ENCODE measurements at regions not wholly inside any gene's neighbourhood (a gene's known extent, or its start where the extent isn't known, plus 50 kb on each side); places are given as distances from the start of the nearest gene placed in this dataset.

DNA sequence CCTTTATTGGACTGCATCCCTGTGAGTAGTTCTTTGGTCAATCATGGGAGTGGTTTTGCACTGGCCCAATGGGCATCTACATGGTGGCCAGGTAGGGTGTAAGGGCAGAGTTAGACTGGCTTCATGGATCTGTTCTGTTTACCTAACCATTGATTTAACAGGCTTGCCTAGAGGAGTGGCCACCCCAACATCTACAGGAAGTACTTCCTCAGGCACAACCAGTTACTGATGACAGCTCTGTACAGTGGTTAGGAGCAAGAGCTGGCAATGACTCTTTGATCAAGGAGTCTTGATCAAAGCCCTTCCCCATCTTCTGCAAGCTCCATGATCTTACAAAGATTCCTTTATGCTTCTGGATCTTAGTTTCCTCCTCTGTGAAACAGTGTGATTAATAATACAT lies 140.9 kb upstream of the CYP1B1 start:
- Histone ChIP-seq H3K27ac (no peak overlapping the region), H3K4me3 (replicated peaks in 1 of 3) (no peak overlapping the region), H3K36me3 (no peaks in the 10 kb centered on the region), H3K27me3 (no peaks in the 10 kb centered on the region), H3K9me3 (no peaks in the 10 kb centered on the region), H3K4me1 (no peaks in the 10 kb centered on the region)
- TF ChIP-seq POLR2A (IDR thresholded peaks at IDR 0.05) (no peak), CTCF (IDR thresholded peaks at IDR 0.05) (no peak)
- intact Hi-C loops (cut with DNase I), result no loop called here
- no peak for DNase-seq

DNA sequence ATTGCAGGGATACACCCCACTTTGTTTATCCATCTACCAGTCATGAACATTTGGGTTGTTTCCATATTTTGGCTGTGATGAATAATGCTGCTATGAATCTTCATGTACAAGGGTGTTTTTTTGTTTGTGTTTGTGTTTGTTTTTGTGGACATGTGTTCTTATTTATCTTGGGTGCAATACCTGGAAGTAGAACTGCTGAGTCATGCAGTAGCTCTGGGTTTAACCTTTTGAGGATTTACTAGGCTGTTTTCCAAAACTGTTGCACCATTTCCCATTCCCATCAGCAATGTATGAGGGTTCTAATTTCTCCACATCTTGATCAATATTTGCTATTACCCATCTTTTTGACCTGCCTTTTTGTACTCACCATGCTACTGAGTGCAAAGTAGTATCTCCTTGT lies 140.0 kb upstream of the CYP1B1 start:
- H3K27me3 ChIP-seq, result no peaks in the 10 kb centered on the region
- no peak overlapping the region for H3K4me3 ChIP-seq (replicated peaks in 1 of 3)
- H3K36me3 ChIP-seq, result no peaks in the 10 kb centered on the region
- no peak for DNase-seq
- no peaks in the 10 kb centered on the region for H3K9me3 ChIP-seq
- H3K27ac ChIP-seq, result no peak overlapping the region
- intact Hi-C loops (cut with DNase I), result no loop called here
- TF ChIP-seq POLR2A (IDR thresholded peaks at IDR 0.05) (no peak), CTCF (IDR thresholded peaks at IDR 0.05) (no peak)
- H3K4me1 ChIP-seq, result no peaks in the 10 kb centered on the region

DNA sequence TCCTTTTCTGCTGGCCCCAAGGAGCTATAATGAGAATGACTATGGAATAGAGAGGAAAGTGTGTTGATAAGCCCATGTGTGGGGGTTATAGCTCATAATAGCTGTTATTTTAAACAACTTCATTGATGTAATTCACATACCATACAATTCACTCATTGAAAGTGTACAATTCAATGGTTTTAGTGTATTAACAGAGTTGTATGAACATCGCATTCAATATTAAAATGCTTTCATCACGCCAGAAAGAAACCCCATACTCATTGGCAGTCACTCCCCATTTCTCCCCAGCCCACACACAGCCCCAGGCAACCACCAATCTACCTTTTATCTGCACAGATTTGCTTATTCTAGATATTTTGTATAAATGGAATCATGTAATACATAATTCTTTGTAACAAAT lies 139.6 kb upstream of the CYP1B1 start:
- H3K27me3 ChIP-seq, result no peaks in the 10 kb centered on the region
- H3K27ac ChIP-seq, result no peak overlapping the region

GRCh38 chr2:38214209-38214717 lies 138.3 kb upstream of the CYP1B1 start:
- Histone ChIP-seq H3K27me3 (no peaks in the 10 kb centered on the region), H3K4me1 (no peaks in the 10 kb centered on the region), H3K9me3 (no peaks in the 10 kb centered on the region), H3K36me3 (no peaks in the 10 kb centered on the region), H3K27ac (no peak overlapping the region), H3K4me3 (replicated peaks in 1 of 3) (no peak overlapping the region)
- DNase-seq, result no peak
- intact Hi-C loops (cut with DNase I), result no loop called here
- no peak for TF ChIP-seq POLR2A (IDR thresholded peaks at IDR 0.05)
- no peak for TF ChIP-seq CTCF (IDR thresholded peaks at IDR 0.05)
- WGBS, 2 donors, result 70 to 78% methylated on average over 5 of the region's 5 CpGs

More for the DNA sequence above, 139.6 kb upstream of the CYP1B1 start:
- no peak for DNase-seq
- no peaks in the 10 kb centered on the region for H3K4me1 ChIP-seq
- H3K9me3 ChIP-seq, result no peaks in the 10 kb centered on the region
- no peak overlapping the region for H3K4me3 ChIP-seq (replicated peaks in 1 of 3)
- intact Hi-C loops (cut with DNase I), result no loop called here
- TF ChIP-seq POLR2A (IDR thresholded peaks at IDR 0.05) (no peak), CTCF (IDR thresholded peaks at IDR 0.05) (no peak)
- 95% methylated on average over 2 of the region's 2 CpGs for WGBS, 2 donors
- no peaks in the 10 kb centered on the region for H3K36me3 ChIP-seq

DNA sequence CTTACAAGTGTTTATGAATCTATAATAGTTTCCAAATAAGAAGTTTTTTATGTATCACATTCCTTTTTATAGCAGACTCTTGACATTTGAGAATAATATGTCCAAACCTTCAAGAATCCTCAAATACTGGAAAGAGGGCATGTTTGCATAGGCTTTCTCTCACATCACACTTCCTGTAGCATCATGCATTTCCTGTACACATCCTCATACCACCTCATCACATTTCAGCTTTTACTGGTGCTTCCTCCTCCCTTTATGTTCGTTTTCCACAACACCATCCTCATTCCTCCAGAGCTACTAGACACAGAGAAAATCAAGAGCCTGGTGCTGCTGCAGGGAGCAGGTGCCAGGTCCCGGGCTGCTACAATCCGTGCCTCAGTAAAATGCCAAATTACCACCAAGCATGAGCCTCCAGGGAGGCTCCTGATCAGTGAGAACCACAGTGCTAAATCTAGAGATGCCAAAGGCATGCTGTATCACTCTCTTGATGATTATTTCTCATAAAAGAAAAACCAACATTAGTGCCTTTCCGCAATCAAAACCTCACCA lies 137.7 kb upstream of the CYP1B1 start:
- no peaks in the 10 kb centered on the region for H3K9me3 ChIP-seq
- DNase-seq, result no peak
- H3K36me3 ChIP-seq, result no peaks in the 10 kb centered on the region
- H3K27me3 ChIP-seq, result no peaks in the 10 kb centered on the region
- 72 to 75% methylated on average over 4 of the region's 4 CpGs for WGBS, 2 donors
- no peak overlapping the region for H3K4me3 ChIP-seq (replicated peaks in 1 of 3)
- no peak overlapping the region for H3K27ac ChIP-seq
- no peaks in the 10 kb centered on the region for H3K4me1 ChIP-seq
- TF ChIP-seq POLR2A (IDR thresholded peaks at IDR 0.05) (no peak), CTCF (IDR thresholded peaks at IDR 0.05) (no peak)
- intact Hi-C loops (cut with DNase I), result no loop called here

Measured in thyroid gland (tissue), 4 donors.